ENCODE measurements at regions not wholly inside any gene's neighbourhood (a gene's known extent, or its start where the extent isn't known, plus 50 kb on each side); places are given as distances from the start of the nearest gene placed in this dataset.
"Not testable (repeated sequence)": the region's sequence is repeated elsewhere in the genome, so short reads cannot be mapped to it uniquely, and the experiment has no call there.

- DNase-seq = no peak
Observed at GRCh38 chr1:5623399-5623798, 368.8 kb downstream of the NPHP4 start.

DNA sequence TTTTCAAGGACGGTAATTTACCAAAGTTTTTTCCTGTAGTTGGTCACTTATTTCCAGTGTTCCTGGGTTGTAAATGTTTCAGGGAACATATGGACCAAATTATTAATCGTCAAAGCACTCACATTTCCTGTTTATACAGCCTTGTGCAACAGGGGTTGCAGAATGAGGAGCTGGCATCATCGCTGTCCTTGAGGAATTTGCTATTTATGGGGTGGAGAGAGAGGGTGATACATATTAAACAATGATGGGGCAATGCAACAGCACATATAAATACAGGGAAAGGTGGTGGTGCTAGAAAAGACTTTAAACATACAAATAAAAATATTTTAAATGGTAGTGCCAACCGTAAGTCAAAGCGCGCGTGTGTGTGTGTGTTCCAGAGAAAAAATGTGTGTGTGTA, 369.8 kb downstream of the NPHP4 start:
- no peak for DNase-seq

- no peak for DNase-seq
Observed at GRCh38 chr1:5621692-5622091, 370.5 kb downstream of the NPHP4 start.

DNA sequence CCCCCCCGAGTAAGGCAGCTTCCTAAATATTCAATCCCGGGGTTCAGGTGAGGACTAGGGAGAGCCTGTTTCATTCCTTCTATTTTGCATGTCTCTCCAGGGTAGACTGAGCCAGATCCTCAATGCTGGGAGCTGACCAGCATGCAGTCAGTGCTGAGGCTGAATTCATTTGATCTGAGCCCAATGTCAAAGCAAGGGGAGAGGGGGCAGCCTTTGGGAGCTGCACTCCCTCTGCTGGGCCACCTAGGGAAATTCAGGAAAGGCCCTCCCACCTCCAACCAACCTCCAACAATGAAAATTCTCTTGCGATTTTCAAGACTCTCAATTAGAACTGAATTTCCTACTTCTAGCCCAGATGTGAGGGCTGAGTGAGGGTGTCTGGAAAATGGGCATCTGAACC, 371.2 kb downstream of the NPHP4 start:
- peak; percentile 63 for DNase-seq

GRCh38 chr1:5620418-5620817, 371.8 kb downstream of the NPHP4 start:
- DNase-seq = peak; percentile 3

DNA sequence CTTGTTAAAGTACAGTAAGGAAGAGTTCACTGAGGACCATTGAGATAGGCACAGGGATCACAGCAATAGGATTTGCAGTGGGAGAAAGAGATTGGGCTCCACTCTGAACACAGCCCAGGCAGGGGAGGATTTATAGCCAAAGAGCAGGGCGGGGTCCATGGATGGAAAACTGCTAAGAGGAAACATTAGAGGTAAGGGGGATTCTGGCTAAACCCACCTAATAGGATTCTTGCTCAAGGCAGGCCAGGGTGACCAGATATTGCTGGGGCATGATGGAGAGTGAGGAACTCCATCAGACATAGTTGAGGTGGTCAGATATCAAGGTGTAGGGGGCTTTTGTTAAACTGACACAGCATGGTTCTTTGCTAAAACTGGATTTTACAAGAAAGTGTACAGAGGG, 372.8 kb downstream of the NPHP4 start:
- DNase-seq = no peak

GRCh38 chr1:5617546-5617945, 374.7 kb downstream of the NPHP4 start:
- no peak for DNase-seq

- no peak for DNase-seq
Observed at GRCh38 chr1:5617179-5617520, 375.1 kb downstream of the NPHP4 start.

DNA sequence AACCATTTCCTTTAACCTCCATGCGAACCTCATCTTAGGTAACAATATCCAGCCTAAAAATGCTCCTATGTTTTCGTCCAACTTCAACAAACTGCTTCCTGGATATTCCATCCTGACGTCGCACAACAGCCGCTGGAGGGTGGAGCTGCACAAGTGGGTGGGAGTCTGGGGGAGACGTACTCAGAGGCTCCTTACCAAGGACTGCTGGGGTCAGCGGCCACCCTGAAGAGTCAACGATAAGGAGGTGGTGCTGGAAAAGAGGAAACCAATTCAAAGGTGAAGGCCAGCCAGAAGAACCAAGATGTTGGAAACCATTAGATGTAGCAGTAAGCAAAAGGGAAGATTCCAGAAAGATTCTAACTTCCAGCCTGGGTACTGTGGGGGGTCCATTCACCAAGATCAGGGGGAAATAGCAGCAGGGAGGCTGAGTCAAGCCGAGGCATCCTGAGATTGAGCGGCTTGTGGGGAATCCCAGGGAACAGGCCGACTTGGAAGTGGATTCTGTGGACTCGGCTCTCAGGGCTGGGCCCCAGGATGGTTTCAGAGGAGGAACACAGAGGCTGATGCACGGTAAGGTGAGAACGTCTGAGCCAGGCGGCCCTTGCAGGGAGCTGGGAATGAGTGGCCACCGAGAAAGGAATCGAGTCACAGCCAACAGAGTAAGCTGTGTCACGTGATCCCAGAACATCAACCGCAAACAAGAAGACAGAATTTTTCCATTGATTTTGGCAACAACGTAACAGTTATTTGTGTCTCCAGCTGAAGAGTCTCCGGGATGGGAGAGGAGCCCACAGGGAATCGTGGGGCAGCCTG, 375.7 kb downstream of the NPHP4 start:
- DNase-seq = no peak

DNA sequence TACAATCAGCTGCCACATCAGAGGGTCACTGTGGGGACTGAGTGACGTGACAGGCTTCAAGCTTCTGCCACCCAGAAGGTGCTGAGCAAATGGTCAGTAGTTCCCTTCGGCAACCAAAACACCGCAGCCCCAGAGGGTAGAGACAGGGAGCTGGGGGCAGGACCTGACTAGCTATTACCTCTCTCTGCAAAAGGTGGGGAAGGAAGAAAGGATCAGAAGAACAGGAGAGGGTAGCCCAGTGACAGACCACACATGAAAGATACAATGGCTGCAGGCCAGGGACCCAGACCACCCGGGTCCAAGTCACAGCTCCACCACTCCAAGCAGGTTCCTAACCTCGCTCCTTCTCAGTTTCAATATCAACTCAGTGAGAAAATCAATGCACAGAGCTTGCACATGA, 377.1 kb downstream of the NPHP4 start:
- no peak for DNase-seq

GRCh38 chr1:5613900-5614299, 378.3 kb downstream of the NPHP4 start:
- DNase-seq = no peak

GRCh38 chr1:5611851-5612250, 380.4 kb downstream of the NPHP4 start:
- no peak for DNase-seq

DNA sequence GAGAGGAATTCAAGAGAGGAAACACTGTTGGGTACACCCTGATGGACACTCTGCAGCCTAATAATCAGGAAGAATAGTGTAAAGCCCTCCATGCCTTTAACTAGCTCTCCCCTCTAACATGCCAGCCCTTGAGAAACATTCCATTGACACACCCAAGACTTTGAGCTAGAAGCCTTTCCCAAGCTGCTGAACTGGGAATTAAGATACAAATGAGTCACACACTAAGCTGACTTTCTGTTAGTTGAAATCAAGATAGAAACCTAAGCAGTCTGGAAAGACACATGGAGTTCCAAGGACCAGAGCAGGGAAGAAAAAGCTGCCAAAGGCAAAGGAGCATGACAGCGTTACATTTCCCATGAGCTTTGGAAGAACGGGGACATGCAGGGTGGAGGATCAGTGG, 380.8 kb downstream of the NPHP4 start:
- DNase-seq = no peak

DNA sequence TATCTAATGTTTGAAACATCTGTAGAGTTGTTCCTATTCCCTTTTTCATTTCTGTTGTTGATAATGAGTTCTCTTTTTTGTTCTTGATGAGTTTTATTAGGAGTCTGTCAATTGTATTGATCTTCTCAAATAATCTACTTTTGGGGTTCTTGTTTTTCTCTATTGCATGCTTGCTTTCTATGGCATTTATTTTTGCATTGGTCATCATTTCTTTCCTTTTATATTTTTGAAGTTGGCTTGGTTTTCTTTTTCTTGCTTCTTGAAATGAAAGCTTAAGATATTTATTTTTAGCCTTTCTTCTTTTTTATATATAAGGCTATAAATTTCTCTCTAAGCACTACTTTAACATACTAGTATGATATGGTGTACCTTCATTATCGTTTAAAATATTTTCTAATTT, 381.8 kb downstream of the NPHP4 start:
- no peak for DNase-seq

- DNase-seq = no peak
Observed at GRCh38 chr1:5603353-5604104, 388.7 kb downstream of the NPHP4 start.

DNA sequence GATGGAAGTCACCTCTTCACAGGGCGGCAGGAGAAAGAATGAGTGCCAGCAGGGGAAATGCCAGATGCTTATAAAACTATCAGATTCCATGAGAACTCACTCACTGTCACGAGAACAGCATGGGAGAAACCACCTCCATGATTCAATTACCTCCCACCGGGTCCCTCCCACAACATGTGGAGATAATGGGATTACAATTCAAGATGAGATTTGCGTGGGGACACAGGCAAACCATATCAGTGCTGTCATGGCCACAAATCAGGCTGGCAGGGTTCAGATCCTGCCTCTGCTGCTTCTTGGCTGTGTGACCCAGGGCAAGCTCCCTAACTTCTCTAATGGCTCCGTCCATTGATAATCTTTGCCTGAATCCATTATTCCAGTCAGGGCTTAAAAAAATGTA, 389.5 kb downstream of the NPHP4 start:
- DNase-seq = not testable (repeated sequence)

DNA sequence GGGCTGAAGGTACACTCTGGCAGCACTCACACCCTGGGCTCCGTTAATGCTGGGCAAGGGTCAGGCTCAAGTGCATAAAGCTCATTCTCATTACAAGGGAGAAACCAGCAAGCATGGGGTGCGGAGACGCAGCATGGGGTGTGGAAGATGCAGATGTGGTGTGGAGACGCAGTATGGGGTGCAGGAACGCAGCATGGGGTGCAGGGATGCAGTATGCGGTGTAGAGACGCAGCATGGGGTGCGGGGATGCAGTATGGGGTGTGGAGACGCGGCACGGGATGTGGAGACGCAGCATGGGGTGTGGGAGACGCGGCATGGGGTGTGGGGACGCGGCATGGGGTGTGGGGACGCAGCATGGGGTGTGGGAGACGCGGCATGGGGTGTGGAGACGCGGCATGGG, 390.7 kb downstream of the NPHP4 start:
- DNase-seq = no peak

DNA sequence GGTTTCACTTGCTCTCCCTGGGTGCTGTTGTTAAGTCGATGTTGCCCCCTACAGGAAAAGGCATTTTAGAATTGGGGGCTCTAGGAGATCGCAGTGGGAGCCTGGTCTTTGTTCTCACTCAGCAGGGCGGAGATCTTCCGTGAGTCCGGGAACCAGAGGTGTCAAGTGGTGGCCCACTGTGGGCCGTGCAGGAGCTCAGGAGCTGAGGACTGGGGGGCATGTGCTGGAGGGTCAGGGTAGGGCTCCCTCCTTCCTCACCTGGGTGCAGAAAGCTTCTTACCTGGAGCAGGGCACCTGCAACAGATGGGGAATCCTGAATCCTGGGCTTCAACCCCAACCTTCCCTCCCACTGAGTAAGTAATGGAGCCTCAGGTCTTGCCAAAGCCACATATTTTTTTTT, 392.7 kb downstream of the NPHP4 start:
- no peak for DNase-seq

- no peak for DNase-seq
Observed at GRCh38 chr1:5598824-5599395, 393.3 kb downstream of the NPHP4 start.

DNA sequence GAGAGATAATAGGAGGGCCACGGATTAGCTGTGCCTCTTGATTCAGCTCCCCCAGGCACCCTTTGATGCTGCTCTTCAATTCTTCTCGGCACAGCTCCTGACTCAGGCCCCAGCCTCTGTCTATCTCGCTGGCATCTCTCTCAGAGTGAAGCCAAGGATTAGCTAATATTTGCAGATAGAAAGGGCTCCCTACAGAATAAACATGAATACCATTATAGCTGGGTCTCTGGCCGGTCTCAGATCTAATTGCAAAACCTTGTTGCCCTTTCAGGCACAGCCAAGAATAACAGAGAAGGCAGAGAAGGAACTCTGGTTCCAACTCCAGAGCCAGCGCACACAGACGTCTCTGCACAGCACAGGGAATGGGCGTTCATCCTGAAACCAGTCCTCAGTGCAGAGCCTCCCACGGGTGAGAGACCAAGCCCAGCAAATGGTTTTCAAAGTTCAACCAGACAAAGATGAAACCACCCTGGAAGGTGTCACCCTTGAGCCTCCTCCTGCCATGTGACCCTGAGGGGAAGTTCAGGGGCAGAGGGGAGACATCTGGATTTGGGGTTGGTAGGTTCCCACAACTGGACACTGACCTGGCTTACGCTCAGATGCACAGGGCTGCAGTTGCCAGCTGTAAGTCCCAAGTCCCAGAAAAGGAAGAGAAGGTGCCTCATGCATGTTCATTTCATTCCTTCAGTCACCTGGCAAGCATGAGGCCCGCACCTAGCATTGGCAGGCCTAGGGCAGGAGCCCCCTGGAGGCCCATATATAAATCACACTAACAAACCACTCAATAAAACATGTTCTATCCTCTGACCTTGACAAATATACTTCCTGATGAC, 394.0 kb downstream of the NPHP4 start:
- no peak for DNase-seq

DNA sequence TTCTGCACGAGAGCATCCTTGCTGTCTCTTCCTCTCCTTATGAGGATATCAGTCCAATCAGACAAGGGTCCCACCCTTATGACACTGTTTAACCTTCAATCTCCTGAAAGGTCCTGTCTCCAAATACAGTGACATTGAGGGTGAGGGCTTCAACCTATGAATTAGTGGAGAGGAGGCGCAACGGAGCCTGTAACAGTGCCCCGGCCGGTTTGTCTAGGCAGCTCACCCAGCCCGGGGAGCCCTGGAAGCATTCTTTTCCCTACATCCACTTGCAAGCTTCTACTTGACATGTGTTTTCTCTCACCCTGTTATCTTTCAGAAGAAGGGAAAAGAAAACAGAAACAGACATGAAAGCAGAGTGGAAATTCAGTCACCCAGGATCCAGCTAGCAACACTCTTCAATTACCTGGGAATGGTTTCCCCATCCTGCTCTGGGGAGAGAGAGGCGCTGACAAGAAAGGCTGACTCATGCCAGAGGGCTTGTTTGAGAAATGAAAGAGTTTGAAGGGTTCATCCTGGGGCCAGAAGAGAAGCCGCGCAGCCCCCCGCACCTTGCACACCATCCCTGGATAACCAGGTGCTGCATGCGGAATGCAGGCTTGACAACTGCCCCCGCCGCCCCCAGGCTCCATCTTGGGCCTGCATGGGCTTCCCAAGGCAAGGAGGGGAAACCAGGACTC, 394.9 kb downstream of the NPHP4 start:
- DNase-seq = no peak

- no peak for DNase-seq
Observed at GRCh38 chr1:5596651-5597050, 395.6 kb downstream of the NPHP4 start.

Data from NCI-H1105 treated with DMSO at 0.1 percent for 48 hours (cell line).